ENCODE measurements at regions not wholly inside any gene's neighbourhood (a gene's known extent, or its start where the extent isn't known, plus 50 kb on each side); places are given as distances from the start of the nearest gene placed in this dataset.

- TF ChIP-seq ZBTB7A (IDR thresholded peaks at IDR 0.05; ENCODE audit: low read depth) = no peak
- TF ChIP-seq REST (IDR thresholded peaks at IDR 0.05; ENCODE audit: low read depth) = peak; percentile 44; the same call in 1 of the 2 replicates
Measured at GRCh38 chr6:19613678-19614077, 223.5 kb upstream of the ID4 start.

GRCh38 chr6:19616022-19616421 lies 221.1 kb upstream of the ID4 start:
- TF ChIP-seq RAD21 (IDR thresholded peaks at IDR 0.05; ENCODE audit: low read depth) (no peak), CREB1 (IDR thresholded peaks at IDR 0.05; ENCODE audit: low read depth) (no peak), EGR1 (IDR thresholded peaks at IDR 0.05) (no peak), TCF12 (IDR thresholded peaks at IDR 0.05; ENCODE audit: low read depth) (no peak), MAX (IDR thresholded peaks at IDR 0.05) (no peak), USF1 (IDR thresholded peaks at IDR 0.05) (no peak), TAF1 (IDR thresholded peaks at IDR 0.05; ENCODE audit: low read depth) (no peak), NFIC (IDR thresholded peaks at IDR 0.05) (no peak)

- no peak for TF ChIP-seq CREB1 (IDR thresholded peaks at IDR 0.05; ENCODE audit: low read depth)
- no peak for TF ChIP-seq RAD21 (IDR thresholded peaks at IDR 0.05; ENCODE audit: low read depth)
- no peak for TF ChIP-seq REST (IDR thresholded peaks at IDR 0.05; ENCODE audit: low read depth)
- TF ChIP-seq EGR1 (IDR thresholded peaks at IDR 0.05) = no peak
- no peak for TF ChIP-seq TEAD4 (IDR thresholded peaks at IDR 0.05)
- no peak for TF ChIP-seq USF1 (IDR thresholded peaks at IDR 0.05)
- TF ChIP-seq TCF12 (IDR thresholded peaks at IDR 0.05; ENCODE audit: low read depth) = no peak
- no peak for TF ChIP-seq TAF1 (IDR thresholded peaks at IDR 0.05; ENCODE audit: low read depth)
- no peak for TF ChIP-seq YY1 (IDR thresholded peaks at IDR 0.05; ENCODE audit: low read depth)
- no peak for TF ChIP-seq EP300 (IDR thresholded peaks at IDR 0.05; ENCODE audit: borderline replicate concordance)
- TF ChIP-seq FOXM1 (IDR thresholded peaks at IDR 0.05; ENCODE audit: borderline replicate concordance, low read depth) = no peak
- no peak for TF ChIP-seq CEBPB (IDR thresholded peaks at IDR 0.05)
- no peak for TF ChIP-seq NFIC (IDR thresholded peaks at IDR 0.05)
- TF ChIP-seq MAX (IDR thresholded peaks at IDR 0.05) = no peak
- TF ChIP-seq ZBTB7A (IDR thresholded peaks at IDR 0.05; ENCODE audit: low read depth) = no peak
Measured at GRCh38 chr6:19632230-19632629, 204.9 kb upstream of the ID4 start.

- TF ChIP-seq CREB1 (IDR thresholded peaks at IDR 0.05; ENCODE audit: low read depth) = no peak
- TF ChIP-seq EP300 (IDR thresholded peaks at IDR 0.05; ENCODE audit: borderline replicate concordance) = no peak
- no peak for TF ChIP-seq FOXM1 (IDR thresholded peaks at IDR 0.05; ENCODE audit: borderline replicate concordance, low read depth)
- no peak for TF ChIP-seq TAF1 (IDR thresholded peaks at IDR 0.05; ENCODE audit: low read depth)
- no peak for TF ChIP-seq YY1 (IDR thresholded peaks at IDR 0.05; ENCODE audit: low read depth)
- no peak for TF ChIP-seq CEBPB (IDR thresholded peaks at IDR 0.05)
- TF ChIP-seq MAX (IDR thresholded peaks at IDR 0.05) = no peak
- no peak for TF ChIP-seq RAD21 (IDR thresholded peaks at IDR 0.05; ENCODE audit: low read depth)
- no peak for TF ChIP-seq REST (IDR thresholded peaks at IDR 0.05; ENCODE audit: low read depth)
- no peak for TF ChIP-seq NFIC (IDR thresholded peaks at IDR 0.05)
- no peak for TF ChIP-seq ZBTB7A (IDR thresholded peaks at IDR 0.05; ENCODE audit: low read depth)
- TF ChIP-seq TEAD4 (IDR thresholded peaks at IDR 0.05) = no peak
- no peak for TF ChIP-seq USF1 (IDR thresholded peaks at IDR 0.05)
- no peak for TF ChIP-seq TCF12 (IDR thresholded peaks at IDR 0.05; ENCODE audit: low read depth)
- no peak for TF ChIP-seq EGR1 (IDR thresholded peaks at IDR 0.05)
Measured at GRCh38 chr6:19632786-19633185, 204.4 kb upstream of the ID4 start.
